GM12872 (cell line): ENCODE measurements at regions not wholly inside any gene's neighbourhood (a gene's known extent, or its start where the extent isn't known, plus 50 kb on each side); places are given as distances from the start of the nearest gene placed in this dataset.

Experiments used
- TF ChIP-seq, protein P1 (sequence below): IDR thresholded peaks from 3 replicates; pipeline ENCODE4 v1.5.1; 2011; ENCODE audit warnings: low read depth, mild to moderate bottlenecking, low read length, moderate library complexity; ENCODE audit not compliant: insufficient read depth

DNA sequence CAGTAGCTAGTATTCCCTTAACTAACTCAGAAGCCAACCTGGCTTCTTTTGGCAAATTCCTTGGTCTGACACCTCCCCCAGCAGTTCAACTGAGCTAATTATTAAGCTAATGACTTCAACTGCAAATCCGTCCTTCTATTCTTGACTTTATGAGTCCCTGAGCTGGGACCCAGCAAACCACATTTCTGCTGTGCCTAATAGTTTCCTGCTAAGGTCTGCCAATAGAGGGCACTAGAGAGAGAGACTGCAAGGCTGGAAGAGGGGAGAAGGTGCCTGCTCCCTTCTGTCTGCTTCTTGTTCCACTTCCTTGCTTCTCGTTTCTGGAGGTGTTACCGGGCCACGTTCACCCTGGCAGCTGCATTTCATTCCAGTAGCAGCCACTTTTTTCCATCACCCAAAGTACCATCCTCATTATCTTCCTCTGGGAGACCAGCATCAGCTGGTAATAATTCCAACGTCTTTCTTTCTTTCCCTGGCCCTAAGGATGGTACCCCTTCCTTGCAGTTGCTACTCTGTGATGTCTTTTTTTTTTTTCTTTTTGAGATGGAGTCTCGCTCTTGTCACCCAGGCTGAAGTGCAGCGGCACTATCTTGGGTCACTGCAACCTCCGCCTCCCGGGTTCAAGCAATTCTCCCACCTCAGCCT lies 352.0 kb downstream of the TNS1 start:
- TF ChIP-seq, protein P1, sequence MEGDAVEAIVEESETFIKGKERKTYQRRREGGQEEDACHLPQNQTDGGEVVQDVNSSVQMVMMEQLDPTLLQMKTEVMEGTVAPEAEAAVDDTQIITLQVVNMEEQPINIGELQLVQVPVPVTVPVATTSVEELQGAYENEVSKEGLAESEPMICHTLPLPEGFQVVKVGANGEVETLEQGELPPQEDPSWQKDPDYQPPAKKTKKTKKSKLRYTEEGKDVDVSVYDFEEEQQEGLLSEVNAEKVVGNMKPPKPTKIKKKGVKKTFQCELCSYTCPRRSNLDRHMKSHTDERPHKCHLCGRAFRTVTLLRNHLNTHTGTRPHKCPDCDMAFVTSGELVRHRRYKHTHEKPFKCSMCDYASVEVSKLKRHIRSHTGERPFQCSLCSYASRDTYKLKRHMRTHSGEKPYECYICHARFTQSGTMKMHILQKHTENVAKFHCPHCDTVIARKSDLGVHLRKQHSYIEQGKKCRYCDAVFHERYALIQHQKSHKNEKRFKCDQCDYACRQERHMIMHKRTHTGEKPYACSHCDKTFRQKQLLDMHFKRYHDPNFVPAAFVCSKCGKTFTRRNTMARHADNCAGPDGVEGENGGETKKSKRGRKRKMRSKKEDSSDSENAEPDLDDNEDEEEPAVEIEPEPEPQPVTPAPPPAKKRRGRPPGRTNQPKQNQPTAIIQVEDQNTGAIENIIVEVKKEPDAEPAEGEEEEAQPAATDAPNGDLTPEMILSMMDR = peak; percentile 90

- TF ChIP-seq, protein P1 = no peak
These were observed 352.6 kb downstream of the TNS1 start for GRCh38 chr2:217650229-217650628.

DNA sequence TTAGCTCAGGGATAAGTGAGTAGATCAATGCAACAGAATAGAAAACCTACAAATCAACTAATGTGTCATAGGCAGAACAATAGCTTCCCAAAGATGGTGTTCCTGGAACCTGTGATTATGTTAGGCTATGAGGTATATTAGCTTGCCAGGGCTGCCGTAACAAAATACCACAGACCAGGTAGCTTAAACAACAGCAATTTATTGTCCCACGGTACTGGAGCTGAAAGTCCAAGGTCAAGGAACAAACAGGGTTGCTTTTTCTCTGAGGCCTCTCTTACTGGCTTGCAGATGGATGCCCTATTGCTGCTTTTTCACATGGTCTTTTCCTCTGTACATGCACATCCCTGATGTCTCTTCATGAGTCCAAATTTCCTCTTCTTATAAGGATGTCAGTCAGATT lies 354.9 kb downstream of the TNS1 start:
- TF ChIP-seq, protein P1 = no peak

DNA sequence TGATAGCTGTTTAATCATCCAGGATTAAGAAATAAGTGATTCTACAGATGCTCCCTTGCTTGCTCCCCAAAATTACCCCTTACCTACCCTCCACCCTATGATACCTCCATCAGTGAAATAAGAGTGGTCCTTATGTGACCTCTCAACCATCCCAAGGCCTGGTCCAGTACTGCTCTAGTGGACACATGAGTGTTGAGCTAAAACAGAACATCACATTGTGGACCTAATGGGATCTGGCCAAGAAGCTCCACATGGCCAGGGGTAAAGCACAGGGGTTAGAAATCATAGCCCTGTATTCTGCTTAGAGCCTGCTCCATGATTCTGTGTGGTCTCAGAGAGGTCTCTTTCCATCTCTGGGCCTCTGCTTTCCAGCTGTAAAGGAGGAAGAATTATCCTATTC lies 355.6 kb downstream of the TNS1 start:
- TF ChIP-seq, protein P1 = no peak

DNA sequence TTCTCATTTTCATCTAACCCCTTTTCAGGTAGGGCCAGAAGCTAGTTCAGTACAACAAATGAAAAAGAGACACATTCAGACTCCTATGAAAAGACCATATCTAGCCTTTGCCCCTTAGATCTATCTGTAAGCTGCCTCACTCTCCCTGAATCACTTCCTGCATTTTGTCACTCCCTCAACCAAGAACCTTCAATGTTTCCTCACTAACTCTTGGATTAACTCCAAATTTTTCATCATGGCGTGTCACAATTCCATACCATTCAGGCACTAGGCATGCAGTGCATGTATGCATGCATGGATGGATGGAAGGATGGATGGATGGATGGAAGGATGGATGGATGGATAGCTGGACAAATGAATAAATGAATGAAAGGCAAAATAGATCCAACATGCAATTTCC lies 356.9 kb downstream of the TNS1 start:
- TF ChIP-seq, protein P1 = no peak

GRCh38 chr2:217643789-217644301 lies 358.9 kb downstream of the TNS1 start:
- TF ChIP-seq, protein P1 = no peak

GRCh38 chr2:217642944-217643343 lies 359.9 kb downstream of the TNS1 start:
- TF ChIP-seq, protein P1 = no peak

GRCh38 chr2:217641960-217642359 lies 360.8 kb downstream of the TNS1 start:
- TF ChIP-seq, protein P1 = no peak
